ENCODE measurements at regions not wholly inside any gene's neighbourhood (a gene's known extent, or its start where the extent isn't known, plus 50 kb on each side); places are given as distances from the start of the nearest gene placed in this dataset.

- H3K9ac ChIP-seq (ENCODE audit: low read length): no peak overlapping the region
- H3K27me3 ChIP-seq (ENCODE audit: control insufficient read depth, insufficient read depth, low read length): no peaks in the 10 kb centered on the region
- H3K36me3 ChIP-seq (ENCODE audit: control insufficient read depth, insufficient read depth, low read length): no peaks in the 10 kb centered on the region
- no peak overlapping the region for H3K27ac ChIP-seq (ENCODE audit: low read depth, low read length)
- H3K4me3 ChIP-seq (ENCODE audit: low read length): no peak overlapping the region
- H3K4me1 ChIP-seq (ENCODE audit: control insufficient read depth, insufficient read depth, low read length): no peaks in the 10 kb centered on the region
Measured at GRCh38 chr6:91043751-91044150, 456.9 kb upstream of the MAP3K7 start.

DNA sequence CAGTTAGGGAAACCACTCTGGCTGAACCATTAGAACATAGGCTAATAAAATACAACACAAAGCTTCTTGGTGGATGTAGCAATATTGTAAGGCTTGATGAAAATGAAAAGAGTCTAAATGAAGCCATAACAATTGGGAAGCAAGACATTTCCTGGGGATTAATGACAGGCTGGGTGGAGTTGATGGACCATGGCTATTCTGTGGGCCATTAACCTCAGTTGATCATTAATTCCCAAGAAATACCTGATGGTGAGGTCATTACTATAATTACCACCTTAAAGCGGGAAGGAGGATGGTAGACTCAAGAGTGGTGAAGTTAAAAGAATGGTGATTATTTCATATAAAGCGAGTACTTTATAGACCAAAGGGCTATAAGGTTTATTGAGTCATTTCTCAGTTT lies 455.8 kb upstream of the MAP3K7 start:
- Histone ChIP-seq H3K27ac (ENCODE audit: low read depth, low read length) (no peak overlapping the region), H3K4me3 (ENCODE audit: low read length) (no peak overlapping the region), H3K4me1 (ENCODE audit: control insufficient read depth, insufficient read depth, low read length) (no peaks in the 10 kb centered on the region), H3K9ac (ENCODE audit: low read length) (no peak overlapping the region), H3K36me3 (ENCODE audit: control insufficient read depth, insufficient read depth, low read length) (no peaks in the 10 kb centered on the region), H3K27me3 (ENCODE audit: control insufficient read depth, insufficient read depth, low read length) (no peaks in the 10 kb centered on the region)

DNA sequence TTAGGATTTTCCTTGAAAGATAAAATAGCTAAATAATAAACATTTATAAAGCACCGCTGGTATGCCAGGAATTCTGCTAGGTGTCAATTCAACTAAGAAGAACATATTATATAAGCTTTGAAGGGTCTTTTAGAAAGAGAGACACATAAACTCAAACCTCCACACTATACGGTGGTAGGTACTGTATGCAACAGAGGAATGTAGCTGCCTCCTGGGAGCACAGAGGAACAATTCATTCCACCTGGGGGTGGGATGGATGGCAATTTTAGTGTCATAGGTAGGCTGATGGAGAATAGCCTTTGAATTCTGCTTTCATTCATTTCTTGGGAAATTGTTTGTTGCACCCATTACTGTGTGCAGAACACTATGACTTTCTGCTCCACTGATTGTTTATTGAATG lies 447.1 kb upstream of the MAP3K7 start:
- Histone ChIP-seq H3K27ac (ENCODE audit: low read depth, low read length) (no peak overlapping the region), H3K36me3 (ENCODE audit: control insufficient read depth, insufficient read depth, low read length) (no peaks in the 10 kb centered on the region), H3K4me3 (ENCODE audit: low read length) (no peak overlapping the region), H3K4me1 (ENCODE audit: control insufficient read depth, insufficient read depth, low read length) (no peaks in the 10 kb centered on the region), H3K9ac (ENCODE audit: low read length) (no peak overlapping the region), H3K27me3 (ENCODE audit: control insufficient read depth, insufficient read depth, low read length) (no peaks in the 10 kb centered on the region)

GRCh38 chr6:91031581-91031980 lies 444.7 kb upstream of the MAP3K7 start:
- Histone ChIP-seq H3K9ac (ENCODE audit: low read length) (no peak overlapping the region), H3K4me1 (ENCODE audit: control insufficient read depth, insufficient read depth, low read length) (no peaks in the 10 kb centered on the region), H3K27ac (ENCODE audit: low read depth, low read length) (no peak overlapping the region), H3K27me3 (ENCODE audit: control insufficient read depth, insufficient read depth, low read length) (no peaks in the 10 kb centered on the region), H3K4me3 (ENCODE audit: low read length) (no peak overlapping the region), H3K36me3 (ENCODE audit: control insufficient read depth, insufficient read depth, low read length) (no peaks in the 10 kb centered on the region)

GRCh38 chr6:91029211-91029610 lies 442.3 kb upstream of the MAP3K7 start:
- Histone ChIP-seq H3K36me3 (ENCODE audit: control insufficient read depth, insufficient read depth, low read length) (no peaks in the 10 kb centered on the region), H3K4me3 (ENCODE audit: low read length) (no peak overlapping the region), H3K27me3 (ENCODE audit: control insufficient read depth, insufficient read depth, low read length) (no peaks in the 10 kb centered on the region), H3K27ac (ENCODE audit: low read depth, low read length) (no peak overlapping the region), H3K4me1 (ENCODE audit: control insufficient read depth, insufficient read depth, low read length) (no peaks in the 10 kb centered on the region), H3K9ac (ENCODE audit: low read length) (no peak overlapping the region)

GRCh38 chr6:91023529-91023928 lies 436.7 kb upstream of the MAP3K7 start:
- no peak overlapping the region for H3K9ac ChIP-seq (ENCODE audit: low read length)
- no peak overlapping the region for H3K27ac ChIP-seq (ENCODE audit: low read depth, low read length)
- H3K4me1 ChIP-seq (ENCODE audit: control insufficient read depth, insufficient read depth, low read length): no peaks in the 10 kb centered on the region
- H3K4me3 ChIP-seq (ENCODE audit: low read length): no peak overlapping the region
- H3K36me3 ChIP-seq (ENCODE audit: control insufficient read depth, insufficient read depth, low read length): no peaks in the 10 kb centered on the region
- no peaks in the 10 kb centered on the region for H3K27me3 ChIP-seq (ENCODE audit: control insufficient read depth, insufficient read depth, low read length)

- Histone ChIP-seq H3K4me3 (ENCODE audit: low read length) (no peak overlapping the region), H3K4me1 (ENCODE audit: control insufficient read depth, insufficient read depth, low read length) (no peaks in the 10 kb centered on the region), H3K9ac (ENCODE audit: low read length) (no peak overlapping the region), H3K27me3 (ENCODE audit: control insufficient read depth, insufficient read depth, low read length) (no peaks in the 10 kb centered on the region), H3K27ac (ENCODE audit: low read depth, low read length) (no peak overlapping the region), H3K36me3 (ENCODE audit: control insufficient read depth, insufficient read depth, low read length) (no peaks in the 10 kb centered on the region)
Measured at GRCh38 chr6:91020744-91021143, 433.9 kb upstream of the MAP3K7 start.

GRCh38 chr6:91018586-91018985 lies 431.7 kb upstream of the MAP3K7 start:
- Histone ChIP-seq H3K36me3 (ENCODE audit: control insufficient read depth, insufficient read depth, low read length) (no peaks in the 10 kb centered on the region), H3K9ac (ENCODE audit: low read length) (no peak overlapping the region), H3K4me3 (ENCODE audit: low read length) (no peak overlapping the region), H3K4me1 (ENCODE audit: control insufficient read depth, insufficient read depth, low read length) (no peaks in the 10 kb centered on the region), H3K27ac (ENCODE audit: low read depth, low read length) (no peak overlapping the region), H3K27me3 (ENCODE audit: control insufficient read depth, insufficient read depth, low read length) (no peaks in the 10 kb centered on the region)

- Histone ChIP-seq H3K9ac (ENCODE audit: low read length) (no peak overlapping the region), H3K4me1 (ENCODE audit: control insufficient read depth, insufficient read depth, low read length) (no peaks in the 10 kb centered on the region), H3K36me3 (ENCODE audit: control insufficient read depth, insufficient read depth, low read length) (no peaks in the 10 kb centered on the region), H3K4me3 (ENCODE audit: low read length) (no peak overlapping the region), H3K27me3 (ENCODE audit: control insufficient read depth, insufficient read depth, low read length) (no peaks in the 10 kb centered on the region), H3K27ac (ENCODE audit: low read depth, low read length) (no peak overlapping the region)
Measured at GRCh38 chr6:91013511-91013910, 426.6 kb upstream of the MAP3K7 start.

DNA sequence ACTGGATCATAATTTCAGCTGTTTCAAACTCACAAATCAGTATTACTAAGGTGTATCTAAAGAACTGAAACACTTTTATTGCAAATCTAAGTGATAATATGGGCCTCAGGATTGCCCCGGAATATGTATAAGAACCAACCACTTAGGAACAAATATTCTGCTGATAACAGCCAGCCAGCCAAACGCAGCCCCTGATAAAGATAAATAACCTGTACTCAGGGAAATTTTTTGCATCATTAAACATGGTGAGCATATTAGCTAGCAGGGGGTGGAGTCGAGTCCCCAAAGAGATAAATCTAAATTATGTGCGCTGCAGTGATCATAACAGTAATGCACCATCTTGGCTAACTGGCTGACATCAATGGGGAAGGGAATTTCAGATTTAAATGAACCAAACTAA lies 410.2 kb upstream of the MAP3K7 start:
- no peak overlapping the region for H3K27ac ChIP-seq (ENCODE audit: low read depth, low read length)
- H3K4me1 ChIP-seq (ENCODE audit: control insufficient read depth, insufficient read depth, low read length): no peaks in the 10 kb centered on the region
- no peak overlapping the region for H3K9ac ChIP-seq (ENCODE audit: low read length)
- no peak overlapping the region for H3K4me3 ChIP-seq (ENCODE audit: low read length)
- no peaks in the 10 kb centered on the region for H3K36me3 ChIP-seq (ENCODE audit: control insufficient read depth, insufficient read depth, low read length)
- H3K27me3 ChIP-seq (ENCODE audit: control insufficient read depth, insufficient read depth, low read length): no peaks in the 10 kb centered on the region

GRCh38 chr6:90993770-90994169 lies 406.9 kb upstream of the MAP3K7 start:
- H3K4me3 ChIP-seq (ENCODE audit: low read length): no peak overlapping the region
- no peaks in the 10 kb centered on the region for H3K36me3 ChIP-seq (ENCODE audit: control insufficient read depth, insufficient read depth, low read length)

GRCh38 chr6:90989763-90990162 lies 402.9 kb upstream of the MAP3K7 start:
- no peak overlapping the region for H3K27ac ChIP-seq (ENCODE audit: low read depth, low read length)
- no peak overlapping the region for H3K9ac ChIP-seq (ENCODE audit: low read length)
- H3K4me1 ChIP-seq (ENCODE audit: control insufficient read depth, insufficient read depth, low read length): no peaks in the 10 kb centered on the region
- no peak overlapping the region for H3K4me3 ChIP-seq (ENCODE audit: low read length)
- H3K27me3 ChIP-seq (ENCODE audit: control insufficient read depth, insufficient read depth, low read length): no peaks in the 10 kb centered on the region
- no peaks in the 10 kb centered on the region for H3K36me3 ChIP-seq (ENCODE audit: control insufficient read depth, insufficient read depth, low read length)

More at GRCh38 chr6:90993770-90994169, 406.9 kb upstream of the MAP3K7 start:
- H3K4me1 ChIP-seq (ENCODE audit: control insufficient read depth, insufficient read depth, low read length): no peaks in the 10 kb centered on the region
- H3K9ac ChIP-seq (ENCODE audit: low read length): no peak overlapping the region
- H3K27ac ChIP-seq (ENCODE audit: low read depth, low read length): no peak overlapping the region
- H3K27me3 ChIP-seq (ENCODE audit: control insufficient read depth, insufficient read depth, low read length): no peaks in the 10 kb centered on the region

DNA sequence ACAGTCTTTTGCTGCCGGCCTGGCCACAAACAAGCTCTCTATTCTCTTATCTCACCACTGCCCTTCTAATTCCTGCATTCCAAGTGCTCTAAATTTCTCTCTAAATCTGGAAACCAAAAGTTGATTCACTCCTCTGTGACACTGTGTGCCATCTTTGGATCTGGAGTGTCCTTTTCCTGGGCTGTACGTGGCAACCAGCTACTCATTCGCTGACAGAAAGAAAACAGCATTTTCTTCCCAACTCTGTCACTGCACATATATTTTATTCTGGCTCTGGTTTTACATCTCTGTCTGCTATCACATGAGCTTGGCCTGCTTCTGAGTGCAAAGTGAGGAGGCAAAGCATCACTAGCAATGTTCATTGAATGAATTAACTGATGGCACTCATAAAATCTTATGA lies 397.2 kb upstream of the MAP3K7 start:
- Histone ChIP-seq H3K27me3 (ENCODE audit: control insufficient read depth, insufficient read depth, low read length) (no peaks in the 10 kb centered on the region), H3K27ac (ENCODE audit: low read depth, low read length) (no peak overlapping the region), H3K4me3 (ENCODE audit: low read length) (no peak overlapping the region), H3K36me3 (ENCODE audit: control insufficient read depth, insufficient read depth, low read length) (no peaks in the 10 kb centered on the region), H3K9ac (ENCODE audit: low read length) (no peak overlapping the region), H3K4me1 (ENCODE audit: control insufficient read depth, insufficient read depth, low read length) (no peaks in the 10 kb centered on the region)

All from rectal smooth muscle tissue (tissue), 1 donor.